LNCAP (cell line): ENCODE measurements at regions not wholly inside any gene's neighbourhood (a gene's known extent, or its start where the extent isn't known, plus 50 kb on each side); places are given as distances from the start of the nearest gene placed in this dataset.

Experiments
- CTCF ChIP-seq: fragments of 450-650 bp; IDR thresholded peaks from 2 replicates; pipeline ENCODE4 v1.5.1; 2017; ENCODE audit warnings: mild to moderate bottlenecking

DNA sequence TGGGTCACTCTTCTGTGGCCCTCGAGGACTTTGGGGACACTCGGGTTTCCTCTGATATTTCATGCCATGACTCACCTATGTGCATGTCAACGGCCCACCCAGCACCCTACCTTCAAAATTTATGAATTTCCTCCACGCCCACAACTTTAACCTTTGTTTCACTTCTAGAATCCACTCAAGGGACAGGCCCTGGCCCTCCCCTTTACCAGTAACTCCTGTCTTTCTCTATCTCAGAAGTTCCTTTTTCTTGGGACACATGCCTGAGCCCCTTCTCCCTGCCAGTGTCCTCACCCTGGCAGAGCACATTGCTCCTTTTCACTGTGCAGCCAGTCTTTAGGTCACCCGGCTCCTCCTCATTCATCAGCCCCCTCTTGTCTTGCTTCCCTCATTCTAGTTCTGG lies 282.5 kb upstream of the KLF6 start:
- TF ChIP-seq CTCF = no peak

GRCh38 chr10:4066581-4067390 lies 281.8 kb upstream of the KLF6 start:
- TF ChIP-seq CTCF = no peak

- TF ChIP-seq CTCF = no peak
These were observed 279.5 kb upstream of the KLF6 start for GRCh38 chr10:4064489-4064888.

- TF ChIP-seq CTCF = no peak
These were observed 278.7 kb upstream of the KLF6 start for GRCh38 chr10:4063717-4064116.

GRCh38 chr10:4062751-4063150 lies 277.7 kb upstream of the KLF6 start:
- no peak for TF ChIP-seq CTCF

- no peak for TF ChIP-seq CTCF
These were observed 277.1 kb upstream of the KLF6 start for GRCh38 chr10:4062072-4062471.

- TF ChIP-seq CTCF = no peak
These were observed 276.5 kb upstream of the KLF6 start for GRCh38 chr10:4061441-4061951.
